ENCODE measurements at regions not wholly inside any gene's neighbourhood (a gene's known extent, or its start where the extent isn't known, plus 50 kb on each side); places are given as distances from the start of the nearest gene placed in this dataset.

- TF ChIP-seq CTCF (IDR thresholded peaks at IDR 0.05; ENCODE audit: poor library complexity) (no peak), EZH2 (IDR thresholded peaks at IDR 0.05; ENCODE audit: borderline replicate concordance) (no peak), EZH2phosphoT487 (IDR thresholded peaks at IDR 0.05; ENCODE audit: low read depth, severe bottlenecking, unreplicated experiment) (no peak)
Observed at GRCh38 chr4:118585015-118585414, 100.2 kb upstream of the METTL14 start.

Data from hepatocyte (in vitro differentiated cells).